A673 (cell line): ENCODE measurements at regions not wholly inside any gene's neighbourhood (a gene's known extent, or its start where the extent isn't known, plus 50 kb on each side); places are given as distances from the start of the nearest gene placed in this dataset.

Experiments used
- EZH2 ChIP-seq: fragments of 200-600 bp; sonication (generic); IDR thresholded peaks from 2 replicates; pipeline ENCODE4 v1.6.1; 2017; ENCODE audit warnings: borderline replicate concordance, low read depth, mild to moderate bottlenecking, mixed read lengths, antibody characterized with exemption, low read length; ENCODE audit not compliant: poor library complexity, severe bottlenecking
- TF ChIP-seq, protein P1 (sequence below): fragments of 300-800, 200-600 bp; sonication (generic); conservative IDR thresholded peaks from 2 replicates; pipeline ENCODE4 v1.5.1; 2017; ENCODE audit warnings: low read depth, mild to moderate bottlenecking, antibody characterized with exemption, low read length, moderate library complexity, mixed read lengths

DNA sequence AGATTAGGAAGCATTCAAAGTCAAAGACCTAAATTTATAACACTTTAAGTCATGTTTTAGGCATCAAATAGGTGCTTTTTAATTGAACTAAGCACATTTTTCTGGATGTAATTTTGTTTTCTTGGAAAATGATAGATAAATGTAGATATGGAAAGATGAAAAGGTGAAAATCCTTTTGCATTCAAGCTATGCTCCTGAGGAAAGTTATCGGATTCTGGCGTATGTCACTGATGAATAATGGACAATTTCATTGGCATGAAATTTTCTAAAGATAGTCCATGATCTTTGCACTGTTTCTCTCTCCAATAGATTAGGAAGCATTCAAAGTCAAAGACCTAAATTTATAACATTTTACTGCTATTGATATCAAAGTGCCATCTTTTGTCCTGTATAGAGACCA lies 444.2 kb upstream of the PABPC4L start:
- TF ChIP-seq, protein P1, sequence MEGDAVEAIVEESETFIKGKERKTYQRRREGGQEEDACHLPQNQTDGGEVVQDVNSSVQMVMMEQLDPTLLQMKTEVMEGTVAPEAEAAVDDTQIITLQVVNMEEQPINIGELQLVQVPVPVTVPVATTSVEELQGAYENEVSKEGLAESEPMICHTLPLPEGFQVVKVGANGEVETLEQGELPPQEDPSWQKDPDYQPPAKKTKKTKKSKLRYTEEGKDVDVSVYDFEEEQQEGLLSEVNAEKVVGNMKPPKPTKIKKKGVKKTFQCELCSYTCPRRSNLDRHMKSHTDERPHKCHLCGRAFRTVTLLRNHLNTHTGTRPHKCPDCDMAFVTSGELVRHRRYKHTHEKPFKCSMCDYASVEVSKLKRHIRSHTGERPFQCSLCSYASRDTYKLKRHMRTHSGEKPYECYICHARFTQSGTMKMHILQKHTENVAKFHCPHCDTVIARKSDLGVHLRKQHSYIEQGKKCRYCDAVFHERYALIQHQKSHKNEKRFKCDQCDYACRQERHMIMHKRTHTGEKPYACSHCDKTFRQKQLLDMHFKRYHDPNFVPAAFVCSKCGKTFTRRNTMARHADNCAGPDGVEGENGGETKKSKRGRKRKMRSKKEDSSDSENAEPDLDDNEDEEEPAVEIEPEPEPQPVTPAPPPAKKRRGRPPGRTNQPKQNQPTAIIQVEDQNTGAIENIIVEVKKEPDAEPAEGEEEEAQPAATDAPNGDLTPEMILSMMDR, result no peak
- TF ChIP-seq EZH2, result no peak
